GM19239 (cell line): ENCODE measurements at regions not wholly inside any gene's neighbourhood (a gene's known extent, or its start where the extent isn't known, plus 50 kb on each side); places are given as distances from the start of the nearest gene placed in this dataset.
"Not testable (repeated sequence)": the region's sequence is repeated elsewhere in the genome, so short reads cannot be mapped to it uniquely, and the experiment has no call there.

Experiments used
- DNase-seq: peaks from one replicate; pipeline ENCODE4 v3.0.0; 2011; ENCODE audit warnings: low spot score; ENCODE audit not compliant: insufficient read length
- FAIRE-seq: peaks from 2 replicates; lab custom pipeline; 2011; peaks lifted over from hg19 to GRCh38; lab: Jason Lieb, UNC

- DNase-seq (no peak), FAIRE-seq (no peak)
Measured at GRCh38 chrX:865422-865821, 234.8 kb downstream of the SHOX start.

- no peak for FAIRE-seq
- DNase-seq: no peak
Measured at GRCh38 chrX:861921-862320, 231.3 kb downstream of the SHOX start.

- DNase-seq (no peak), FAIRE-seq (no peak)
Measured at GRCh38 chrX:861340-861890, 230.8 kb downstream of the SHOX start.

- DNase-seq (no peak), FAIRE-seq (no peak)
Measured at GRCh38 chrX:859329-859728, 228.7 kb downstream of the SHOX start.

- no peak for DNase-seq
- no peak for FAIRE-seq
Measured at GRCh38 chrX:858542-859078, 228.0 kb downstream of the SHOX start.

GRCh38 chrX:857376-857775, 226.8 kb downstream of the SHOX start:
- FAIRE-seq (no peak), DNase-seq (no peak)

GRCh38 chrX:856566-857290, 226.1 kb downstream of the SHOX start:
- FAIRE-seq (no peak), DNase-seq (no peak)

GRCh38 chrX:853304-853703, 222.7 kb downstream of the SHOX start:
- DNase-seq: no peak
- FAIRE-seq: no peak

- DNase-seq (no peak), FAIRE-seq (no peak)
Measured at GRCh38 chrX:850471-850916, 219.9 kb downstream of the SHOX start.

GRCh38 chrX:848386-848785, 217.8 kb downstream of the SHOX start:
- FAIRE-seq (no peak), DNase-seq (no peak)

GRCh38 chrX:843306-843705, 212.7 kb downstream of the SHOX start:
- DNase-seq: no peak
- no peak for FAIRE-seq

- no peak for FAIRE-seq
- no peak for DNase-seq
Measured at GRCh38 chrX:840556-840955, 210.0 kb downstream of the SHOX start.

- not testable (repeated sequence) for FAIRE-seq, DNase-seq
Measured at GRCh38 chrX:838666-839065, 208.1 kb downstream of the SHOX start.

GRCh38 chrX:835857-836256, 205.3 kb downstream of the SHOX start:
- not testable (repeated sequence) for FAIRE-seq

GRCh38 chrX:830532-830931, 199.9 kb downstream of the SHOX start:
- no peak for DNase-seq
- no peak for FAIRE-seq

More at GRCh38 chrX:835857-836256, 205.3 kb downstream of the SHOX start:
- not testable (repeated sequence) for DNase-seq

GRCh38 chrX:829145-829544, 198.6 kb downstream of the SHOX start:
- no peak for DNase-seq
- no peak for FAIRE-seq

- FAIRE-seq (no peak), DNase-seq (no peak)
Measured at GRCh38 chrX:828411-828959, 197.9 kb downstream of the SHOX start.

- no peak for FAIRE-seq
- DNase-seq: no peak
Measured at GRCh38 chrX:826448-826847, 195.9 kb downstream of the SHOX start.

GRCh38 chrX:825991-826390, 195.4 kb downstream of the SHOX start:
- no peak for FAIRE-seq

GRCh38 chrX:823073-823472, 192.5 kb downstream of the SHOX start:
- not testable (repeated sequence) for DNase-seq, FAIRE-seq

More at GRCh38 chrX:825991-826390, 195.4 kb downstream of the SHOX start:
- DNase-seq: no peak
